ENCODE measurements at regions not wholly inside any gene's neighbourhood (a gene's known extent, or its start where the extent isn't known, plus 50 kb on each side); places are given as distances from the start of the nearest gene placed in this dataset.

DNA sequence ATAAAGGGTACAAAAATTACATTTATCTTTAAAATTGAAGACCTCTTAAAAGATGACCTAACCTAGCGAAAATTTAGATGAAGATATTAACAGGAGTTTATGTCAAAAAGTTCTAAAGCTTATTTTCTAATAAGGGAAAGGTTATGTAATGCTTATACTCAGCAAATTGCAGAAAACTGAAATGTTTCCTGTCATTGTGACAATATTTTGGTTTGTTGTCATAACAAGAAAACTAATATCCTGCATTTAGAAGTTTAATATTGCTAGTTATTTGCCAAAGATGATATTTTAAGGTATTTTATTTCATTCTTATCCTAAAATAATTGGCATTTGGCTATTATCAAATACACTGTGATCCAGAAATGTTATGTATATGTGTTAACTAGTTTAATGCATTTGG is 294.5 kb downstream of the C3orf38 start:
- TF ChIP-seq, protein P1, sequence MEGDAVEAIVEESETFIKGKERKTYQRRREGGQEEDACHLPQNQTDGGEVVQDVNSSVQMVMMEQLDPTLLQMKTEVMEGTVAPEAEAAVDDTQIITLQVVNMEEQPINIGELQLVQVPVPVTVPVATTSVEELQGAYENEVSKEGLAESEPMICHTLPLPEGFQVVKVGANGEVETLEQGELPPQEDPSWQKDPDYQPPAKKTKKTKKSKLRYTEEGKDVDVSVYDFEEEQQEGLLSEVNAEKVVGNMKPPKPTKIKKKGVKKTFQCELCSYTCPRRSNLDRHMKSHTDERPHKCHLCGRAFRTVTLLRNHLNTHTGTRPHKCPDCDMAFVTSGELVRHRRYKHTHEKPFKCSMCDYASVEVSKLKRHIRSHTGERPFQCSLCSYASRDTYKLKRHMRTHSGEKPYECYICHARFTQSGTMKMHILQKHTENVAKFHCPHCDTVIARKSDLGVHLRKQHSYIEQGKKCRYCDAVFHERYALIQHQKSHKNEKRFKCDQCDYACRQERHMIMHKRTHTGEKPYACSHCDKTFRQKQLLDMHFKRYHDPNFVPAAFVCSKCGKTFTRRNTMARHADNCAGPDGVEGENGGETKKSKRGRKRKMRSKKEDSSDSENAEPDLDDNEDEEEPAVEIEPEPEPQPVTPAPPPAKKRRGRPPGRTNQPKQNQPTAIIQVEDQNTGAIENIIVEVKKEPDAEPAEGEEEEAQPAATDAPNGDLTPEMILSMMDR (IDR thresholded peaks at IDR 0.05): no peak

DNA sequence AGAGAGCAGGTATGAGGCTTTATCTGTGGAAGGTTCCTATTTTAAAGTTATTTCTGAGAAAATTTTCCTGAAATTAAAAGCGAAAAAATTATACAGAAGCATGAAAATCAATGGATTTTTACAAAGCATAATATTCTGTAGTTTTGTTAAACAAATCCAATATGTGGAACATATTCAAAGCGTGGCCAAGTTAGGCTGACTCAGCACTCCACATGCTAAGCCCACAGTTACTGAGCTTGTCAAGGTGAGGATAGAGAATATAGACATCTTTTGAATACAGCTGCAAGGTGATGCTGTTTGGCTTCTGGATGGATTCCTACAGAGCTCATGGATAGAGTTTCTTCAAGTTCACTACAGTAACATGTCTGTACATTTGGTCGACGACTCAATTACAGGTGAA is 302.5 kb downstream of the C3orf38 start:
- TF ChIP-seq, protein P1 (IDR thresholded peaks at IDR 0.05): no peak

DNA sequence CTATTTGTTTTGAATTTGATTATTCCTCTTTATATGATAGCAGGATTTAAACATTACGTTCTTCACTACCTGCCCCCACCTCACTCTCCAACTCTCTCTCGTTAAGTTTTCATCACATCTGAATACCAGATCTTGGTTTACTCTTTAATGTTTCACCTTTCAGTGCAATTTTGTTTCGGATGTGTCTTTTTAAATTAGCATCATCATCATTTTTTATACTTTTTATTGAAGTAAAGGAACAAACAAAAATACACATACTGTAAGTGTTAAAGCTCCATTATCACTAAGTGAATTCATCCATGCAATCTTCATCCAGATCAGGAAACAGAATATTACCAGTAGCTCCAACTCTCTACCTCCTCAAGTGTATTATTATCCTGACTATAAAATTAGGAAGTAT is 310.6 kb downstream of the C3orf38 start:
- TF ChIP-seq, protein P1 (IDR thresholded peaks at IDR 0.05): no peak

DNA sequence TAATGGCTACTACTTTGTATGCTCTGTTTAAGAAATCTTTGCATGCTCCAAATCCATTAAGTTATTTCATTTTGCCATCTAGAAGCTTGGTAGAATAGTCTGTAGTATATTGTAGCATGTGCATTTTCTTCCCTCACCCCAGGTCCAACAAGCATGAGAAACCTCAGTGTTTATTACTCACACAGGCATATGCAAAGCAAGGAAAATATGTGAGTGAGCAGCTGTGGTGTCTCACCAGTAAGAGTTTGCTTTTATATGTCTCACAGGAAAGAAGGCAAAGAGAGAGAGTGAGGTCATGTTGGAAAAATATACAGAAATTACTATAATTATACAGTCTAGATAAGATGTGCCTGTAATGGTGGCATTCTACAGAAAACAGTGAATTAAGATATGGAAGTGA is 312.5 kb downstream of the C3orf38 start:
- TF ChIP-seq, protein P1 (IDR thresholded peaks at IDR 0.05): no peak

DNA sequence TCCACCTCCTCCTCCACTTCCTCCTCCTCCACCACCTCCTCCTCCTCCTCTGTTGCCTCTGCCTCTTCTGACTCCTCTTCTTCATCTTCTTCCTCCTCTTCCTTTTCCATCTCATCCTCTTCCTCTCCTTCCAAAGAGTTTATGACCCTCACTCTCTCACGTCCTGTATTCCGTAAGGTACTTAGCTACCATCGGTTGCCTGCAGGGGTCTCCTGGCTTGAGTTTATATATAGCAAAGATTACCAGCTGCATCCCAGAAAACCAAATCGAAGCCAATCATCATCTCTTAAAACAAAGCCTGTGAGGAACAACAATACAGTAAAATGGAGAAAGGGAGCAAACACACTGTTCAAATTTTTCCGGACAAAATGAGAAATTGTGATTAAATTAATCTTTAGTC is 317.4 kb downstream of the C3orf38 start:
- TF ChIP-seq, protein P1 (IDR thresholded peaks at IDR 0.05): no peak

DNA sequence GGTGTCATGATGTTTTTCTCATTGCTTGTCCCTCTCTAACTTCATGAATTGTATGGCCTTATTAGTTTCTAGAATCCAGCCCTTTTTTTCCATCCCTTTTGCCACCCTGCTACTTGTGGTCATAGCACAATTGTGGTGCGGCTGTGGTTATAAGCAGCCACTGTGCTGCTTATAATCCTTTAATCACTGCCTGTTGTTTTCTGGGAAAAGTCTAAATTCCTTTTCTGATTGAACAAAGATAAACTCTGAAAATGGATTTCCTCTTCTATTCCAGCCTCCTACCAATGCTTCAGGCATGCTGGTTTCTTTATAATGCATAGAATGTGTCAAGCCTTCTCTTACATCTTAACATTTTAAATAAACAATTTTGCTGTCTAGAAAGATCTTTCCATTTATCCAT is 319.5 kb downstream of the C3orf38 start:
- TF ChIP-seq, protein P1 (IDR thresholded peaks at IDR 0.05): no peak

DNA sequence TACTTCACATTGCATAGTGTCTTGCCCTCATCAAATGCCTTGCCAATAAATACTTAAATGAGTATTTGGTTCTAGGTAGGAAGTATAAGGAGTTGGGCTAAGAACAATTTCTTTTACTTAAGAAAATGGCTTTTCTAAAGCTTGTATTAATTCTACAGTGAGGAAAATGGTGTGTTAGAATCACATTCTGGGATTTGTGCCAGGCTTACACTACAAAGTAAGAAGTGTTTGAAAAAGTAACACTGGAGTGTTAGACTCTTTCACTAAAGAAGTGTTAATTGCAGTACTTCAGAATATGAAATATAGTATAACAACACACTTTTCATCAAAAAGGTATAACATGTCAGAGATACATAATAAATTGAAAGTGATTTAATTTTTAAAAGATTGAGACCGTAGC is 328.7 kb downstream of the C3orf38 start:
- TF ChIP-seq, protein P1 (IDR thresholded peaks at IDR 0.05): no peak

DNA sequence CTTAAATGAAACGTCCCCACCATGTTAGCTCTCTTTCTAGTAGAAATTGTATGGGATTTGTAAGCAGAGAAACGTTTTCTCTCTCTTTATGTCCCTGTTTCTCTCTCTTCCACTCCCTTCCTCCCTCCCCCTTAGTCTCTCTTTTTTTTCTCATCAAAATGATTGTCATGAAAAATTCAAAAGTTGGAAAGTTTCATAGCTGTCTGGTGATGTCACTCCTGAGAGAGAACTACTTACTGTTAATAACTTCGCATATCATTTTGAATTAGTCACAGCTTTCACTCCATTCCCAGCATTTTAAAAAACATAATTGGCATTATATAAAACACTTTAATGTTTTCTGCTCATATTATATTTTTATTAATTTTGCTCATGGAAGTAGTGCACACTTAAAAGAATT is 331.1 kb downstream of the C3orf38 start:
- TF ChIP-seq, protein P1 (IDR thresholded peaks at IDR 0.05): no peak
